GM19455 (cell line): ENCODE measurements at regions not wholly inside any gene's neighbourhood (a gene's known extent, or its start where the extent isn't known, plus 50 kb on each side); places are given as distances from the start of the nearest gene placed in this dataset.

Source experiments
- ATAC-seq: cut with Tn5 transposase; IDR thresholded peaks from one replicate; pipeline ENCODE4 v1.9.1; 2021; ENCODE audit not compliant: unreplicated experiment

- ATAC-seq: no peak
Observed at GRCh38 chr5:133882846-133883245, 85.6 kb downstream of the C5orf15 start.

DNA sequence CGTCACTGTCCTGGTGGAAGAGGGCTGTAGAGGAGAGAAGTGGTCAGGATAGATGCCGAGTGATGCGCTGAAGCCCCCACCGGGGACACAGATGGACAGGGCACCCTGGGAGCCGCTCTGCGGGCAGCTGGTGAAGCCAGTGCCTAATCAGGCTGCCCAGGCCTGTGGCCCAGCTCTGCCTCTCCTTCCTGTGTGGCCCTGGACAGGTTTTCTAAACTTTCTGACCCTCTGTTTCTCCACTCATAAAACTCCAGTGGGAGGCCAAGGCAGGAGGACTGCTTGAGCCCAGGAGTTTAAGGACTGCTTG is 86.1 kb downstream of the C5orf15 start:
- no peak for ATAC-seq

GRCh38 chr5:133881576-133882388 is 86.6 kb downstream of the C5orf15 start:
- no peak for ATAC-seq

DNA sequence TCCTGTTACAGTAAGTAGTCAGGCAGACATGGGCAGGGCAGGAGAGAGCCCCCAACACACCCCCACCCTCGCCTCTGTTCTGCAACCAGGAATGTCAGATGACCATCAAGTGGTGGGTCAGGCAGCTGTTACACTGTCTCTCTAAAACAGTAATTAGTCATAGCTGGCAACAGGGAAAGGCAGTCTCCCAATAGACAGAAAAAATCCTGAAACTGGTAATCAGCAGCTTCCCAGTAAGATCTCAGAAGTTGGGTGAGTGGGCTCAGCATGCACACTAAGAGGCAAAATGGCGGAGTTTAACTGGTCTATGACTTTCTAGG is 90.2 kb downstream of the C5orf15 start:
- no peak for ATAC-seq

GRCh38 chr5:133877351-133878235 is 90.8 kb downstream of the C5orf15 start:
- no peak for ATAC-seq

- ATAC-seq: no peak
Observed at GRCh38 chr5:133876266-133876665, 92.2 kb downstream of the C5orf15 start.

DNA sequence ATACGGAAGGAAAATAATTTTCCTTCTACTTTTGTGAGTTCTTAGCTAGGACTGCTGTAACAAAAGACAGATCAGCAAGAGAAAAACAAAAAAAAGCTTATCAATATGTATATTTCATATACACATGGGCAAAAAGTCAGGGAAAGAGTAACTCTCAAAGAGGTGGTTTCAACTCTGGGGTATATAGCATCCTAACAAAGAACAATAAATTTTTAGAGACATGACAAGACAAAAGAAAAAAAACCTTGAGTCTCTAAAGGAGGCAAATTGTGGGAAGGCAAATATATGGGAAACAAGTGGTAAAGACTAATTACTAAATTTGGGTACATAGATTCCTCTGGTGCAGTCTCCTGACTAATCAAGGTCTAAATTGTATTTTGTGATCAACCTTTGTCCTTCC is 93.2 kb downstream of the C5orf15 start:
- no peak for ATAC-seq

DNA sequence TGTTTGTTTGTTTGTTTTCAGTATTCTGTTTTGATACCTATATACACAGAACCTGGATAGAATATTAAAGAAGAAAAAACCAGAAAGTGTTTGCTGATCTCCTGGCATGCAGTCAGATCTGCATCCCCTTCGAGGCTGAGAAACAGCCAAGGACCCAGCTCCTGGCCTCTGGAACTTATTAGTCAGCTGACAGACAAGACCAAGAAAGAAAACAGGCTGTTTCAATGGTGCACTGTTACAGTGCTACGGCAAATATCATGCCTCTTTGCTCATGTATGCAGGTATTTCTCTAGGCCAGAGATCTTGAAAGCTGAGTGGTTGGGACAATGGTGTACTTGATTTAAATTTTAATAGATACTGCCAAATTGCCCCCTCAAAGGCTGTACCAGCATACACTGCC is 95.0 kb downstream of the C5orf15 start:
- no peak for ATAC-seq

- ATAC-seq: no peak
Observed at GRCh38 chr5:133870661-133871060, 97.8 kb downstream of the C5orf15 start.

- no peak for ATAC-seq
Observed at GRCh38 chr5:133869519-133870335, 98.7 kb downstream of the C5orf15 start.

GRCh38 chr5:133868946-133869518 is 99.4 kb downstream of the C5orf15 start:
- ATAC-seq: no peak

DNA sequence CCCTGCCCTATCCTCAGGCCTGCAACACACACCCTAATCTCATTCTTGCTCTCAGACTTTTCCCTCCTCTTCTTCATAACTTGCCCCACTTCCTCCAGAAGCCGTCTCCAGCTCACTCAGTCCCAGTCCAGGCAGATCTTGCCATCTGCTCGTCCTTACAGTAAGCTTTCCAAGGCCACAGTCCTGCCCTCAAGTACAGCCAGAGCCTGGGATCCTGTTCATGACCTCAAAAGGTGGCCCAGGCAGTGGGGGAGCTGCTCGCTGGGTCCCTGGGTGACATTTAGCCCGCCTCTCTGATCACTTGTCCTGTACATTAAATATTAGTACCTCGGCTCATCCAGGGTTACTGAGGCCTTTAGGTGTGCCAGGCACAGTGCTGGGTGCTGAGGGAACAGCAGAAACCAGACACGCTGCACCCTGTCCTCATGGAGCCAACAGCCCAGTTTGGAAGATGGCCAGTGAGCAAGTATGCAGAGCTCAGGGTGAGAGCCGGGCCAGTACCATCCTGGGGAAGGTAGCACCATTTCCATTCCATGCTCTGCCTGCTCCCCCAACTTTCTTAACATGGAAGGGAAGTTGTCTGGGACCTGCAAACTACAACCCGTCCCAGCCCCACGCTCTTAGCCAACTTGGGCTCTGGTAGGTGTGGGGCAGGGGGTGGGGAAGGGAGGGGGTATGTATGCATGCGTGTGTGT is 100.4 kb downstream of the C5orf15 start:
- ATAC-seq: no peak

DNA sequence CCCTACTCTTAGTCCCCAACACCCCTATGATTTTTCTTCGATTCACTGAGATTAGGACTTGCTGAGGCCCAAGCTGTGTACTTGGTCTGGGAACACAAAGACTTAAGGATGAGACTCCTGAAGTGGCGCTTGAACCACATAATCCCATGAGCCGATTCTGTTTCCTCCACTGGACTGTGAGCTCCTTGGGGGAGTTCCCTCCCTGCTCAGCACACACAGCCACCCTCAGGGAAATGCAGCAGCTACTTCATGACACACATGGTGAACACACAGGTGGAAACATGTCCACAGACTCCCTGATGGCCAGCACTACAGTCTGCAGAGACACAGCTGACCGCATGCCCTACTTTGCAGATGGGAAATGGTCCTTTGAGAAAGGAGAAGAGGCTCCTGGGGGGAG is 101.1 kb downstream of the C5orf15 start:
- ATAC-seq: no peak

DNA sequence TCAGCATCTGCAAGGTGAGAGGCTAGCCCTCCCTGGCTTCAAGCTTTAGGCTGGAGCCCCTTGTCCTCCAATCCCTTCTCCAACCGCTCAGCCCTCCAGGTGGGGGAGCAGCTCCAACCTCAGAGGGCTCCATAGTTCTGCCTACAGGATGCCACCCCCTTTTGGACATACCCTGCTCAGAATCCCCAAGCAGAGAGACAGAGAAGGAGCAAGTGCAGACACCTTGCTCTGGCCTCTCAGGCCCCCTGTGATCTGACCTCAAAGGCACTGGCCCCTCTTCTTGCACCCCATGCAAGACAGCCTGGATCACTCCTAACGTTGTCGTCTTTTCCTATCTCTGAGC is 101.6 kb downstream of the C5orf15 start:
- ATAC-seq: no peak

DNA sequence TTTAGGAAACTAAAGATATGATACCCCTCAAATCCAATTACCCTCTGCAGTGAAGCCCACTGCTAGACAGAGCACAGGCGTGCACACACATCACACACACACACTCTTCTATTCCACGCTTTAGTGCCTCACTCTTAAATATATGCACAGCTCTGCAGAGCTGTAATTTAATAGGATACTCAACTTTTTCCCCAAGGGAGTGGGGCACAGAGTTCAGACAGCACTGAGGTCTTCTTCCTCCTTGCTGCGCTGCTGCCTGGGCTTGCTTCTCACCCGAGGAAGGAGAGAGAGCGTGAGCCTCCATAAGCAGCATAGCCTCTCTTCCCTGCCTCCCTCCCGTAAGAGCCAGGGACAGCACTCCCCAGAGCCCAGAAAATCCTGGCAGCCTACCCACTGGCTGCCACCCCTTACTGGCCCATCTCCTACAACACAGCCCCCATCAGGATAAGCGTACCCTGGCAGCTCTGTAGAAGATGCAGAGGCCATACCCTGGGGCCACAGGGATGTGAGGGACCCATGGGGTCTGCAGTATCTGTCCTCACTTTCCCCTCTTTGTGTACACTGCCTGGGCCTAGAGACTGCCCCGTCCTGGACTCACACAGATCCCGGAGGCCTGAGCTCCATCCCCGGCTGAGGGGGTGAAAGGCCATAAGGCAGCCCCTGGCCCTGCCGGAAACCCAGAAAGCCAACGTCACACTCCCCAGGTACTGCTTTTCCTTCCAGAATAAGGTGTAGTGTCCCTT is 102.1 kb downstream of the C5orf15 start:
- ATAC-seq: no peak

DNA sequence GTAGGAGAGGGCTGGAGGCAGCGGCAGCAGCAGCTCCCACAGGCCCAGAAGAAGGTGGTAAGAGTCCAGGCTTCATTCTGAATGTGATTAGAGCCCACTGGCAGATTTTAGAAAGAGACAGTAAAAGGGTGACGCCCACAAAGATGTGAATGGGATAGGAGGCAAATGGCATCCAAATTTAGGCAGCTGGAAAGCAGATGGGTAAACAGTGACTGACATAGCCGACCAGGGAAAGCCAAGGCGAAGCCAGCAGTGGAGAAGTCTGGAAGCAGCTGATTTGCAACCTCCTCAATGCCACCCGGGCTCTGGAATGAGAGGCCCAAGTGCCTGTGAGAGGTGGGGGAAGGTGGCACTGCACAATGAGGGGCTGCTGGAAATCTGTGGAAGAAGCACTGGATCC is 103.3 kb downstream of the C5orf15 start:
- no peak for ATAC-seq

DNA sequence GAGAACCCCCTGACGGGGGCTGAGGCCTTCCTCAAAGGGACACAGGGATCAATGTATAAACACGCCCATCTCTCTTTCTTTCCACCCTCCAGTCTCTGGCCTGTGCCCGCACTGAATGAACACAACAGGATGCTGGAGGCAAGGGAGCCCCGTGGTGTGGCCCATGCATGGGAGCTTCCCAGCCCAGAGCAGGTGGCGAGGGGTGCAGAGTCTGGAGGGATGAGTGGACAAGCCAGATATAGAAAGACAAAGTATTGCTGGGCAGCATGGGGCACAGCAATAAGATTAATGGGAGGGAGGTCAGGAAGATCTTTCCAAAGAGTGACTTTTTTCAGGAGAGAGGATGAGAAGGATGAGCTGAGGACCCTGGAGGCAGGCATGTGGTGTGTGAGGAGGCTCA is 103.7 kb downstream of the C5orf15 start:
- ATAC-seq: no peak

DNA sequence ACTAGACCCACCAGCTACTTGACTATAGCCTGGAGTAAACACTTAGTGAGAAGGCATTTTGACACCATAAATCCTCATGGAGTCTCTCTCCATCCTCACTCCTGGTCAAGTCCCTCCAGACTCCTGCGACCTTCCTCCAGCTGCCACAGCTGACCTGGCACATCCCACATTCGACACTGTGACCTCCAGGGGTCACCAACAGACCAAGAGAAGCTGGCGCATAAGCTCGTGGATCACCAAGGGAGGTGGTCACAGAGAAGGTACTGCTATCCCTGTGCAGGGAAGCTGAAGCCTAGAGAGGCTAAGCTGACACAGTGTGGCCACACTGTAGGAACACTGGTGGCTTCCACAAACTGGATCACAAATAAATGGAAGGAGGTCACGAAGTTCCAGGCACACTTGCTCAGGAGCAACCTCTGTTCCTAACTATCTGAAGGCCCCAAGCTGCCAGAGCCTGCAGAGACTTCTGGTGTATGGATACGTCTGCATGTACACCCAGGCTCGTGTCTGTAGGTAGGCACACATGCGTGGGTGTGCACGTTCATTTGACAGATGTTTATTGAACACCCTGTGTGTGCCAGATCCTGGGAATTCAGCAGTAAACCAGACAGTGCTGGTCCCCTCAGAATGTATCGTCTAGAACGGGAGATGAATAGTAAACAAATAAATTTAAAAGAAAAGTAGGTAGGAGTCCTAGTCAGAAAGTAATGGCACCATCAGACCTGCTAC is 104.4 kb downstream of the C5orf15 start:
- no peak for ATAC-seq

GRCh38 chr5:133861161-133861737 is 107.2 kb downstream of the C5orf15 start:
- ATAC-seq: no peak
